Effector memory CD4-positive, alpha-beta T cell (primary cell): ENCODE measurements at regions not wholly inside any gene's neighbourhood (a gene's known extent, or its start where the extent isn't known, plus 50 kb on each side); places are given as distances from the start of the nearest gene placed in this dataset.

Experiments used
- DNase-seq, 3 donors: peaks; one replicate each; pipeline ENCODE4 v3.0.0-alpha.2; 2020
- H3K27ac ChIP-seq: 2 replicates; pipeline ENCODE4 v1.7.0; 2013; ENCODE audit warnings: mild to moderate bottlenecking, low read length, moderate library complexity; ENCODE audit not compliant: insufficient read depth, poor library complexity, severe bottlenecking
- H3K27me3 ChIP-seq: replicated peaks from 2 replicates; pipeline ENCODE4 v1.7.0; 2013; ENCODE audit warnings: mild to moderate bottlenecking, low read length; ENCODE audit not compliant: insufficient read depth, control insufficient read depth, poor library complexity, severe bottlenecking
- H3K36me3 ChIP-seq: 2 replicates; pipeline ENCODE4 v1.7.0; 2013; ENCODE audit warnings: mild to moderate bottlenecking, low read length, moderate library complexity; ENCODE audit not compliant: control insufficient read depth, insufficient read depth
- H3K4me1 ChIP-seq: 2 replicates; pipeline ENCODE4 v1.7.0; 2013; ENCODE audit warnings: low read length, mild to moderate bottlenecking; ENCODE audit not compliant: control insufficient read depth, insufficient read depth, poor library complexity, severe bottlenecking
- H3K4me3 ChIP-seq: 2 replicates; pipeline ENCODE4 v1.7.0; 2013; ENCODE audit warnings: low read length, low read depth, mild to moderate bottlenecking; ENCODE audit not compliant: insufficient read depth, poor library complexity, severe bottlenecking
- H3K9me3 ChIP-seq: 2 replicates; pipeline ENCODE4 v1.7.0; 2013; ENCODE audit warnings: mild to moderate bottlenecking, low read length, moderate library complexity; ENCODE audit not compliant: control insufficient read depth

DNA sequence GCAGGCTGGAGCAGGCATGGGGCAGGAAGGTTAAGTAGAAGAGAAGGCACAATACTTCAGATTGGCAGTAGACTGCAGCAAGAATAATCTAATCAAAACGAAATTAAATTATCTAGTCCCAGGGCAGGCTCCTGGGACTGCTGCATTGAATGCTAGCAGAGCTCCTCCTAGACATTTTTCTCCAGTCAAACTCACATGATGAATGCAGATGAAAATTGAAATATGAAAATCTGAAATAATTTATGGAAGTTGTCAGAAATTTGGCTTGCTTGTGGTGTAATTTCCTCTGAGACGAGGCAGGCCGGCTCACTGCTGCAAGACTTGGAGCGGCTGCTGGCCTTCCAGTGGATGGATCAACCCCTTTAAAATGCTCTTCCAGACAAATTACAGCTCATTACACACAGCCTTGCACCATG lies 78.0 kb upstream of the TMEM33 start:
- Histone ChIP-seq H3K4me3 (no peak overlapping the region), H3K27me3 (no peaks in the 10 kb centered on the region)

DNA sequence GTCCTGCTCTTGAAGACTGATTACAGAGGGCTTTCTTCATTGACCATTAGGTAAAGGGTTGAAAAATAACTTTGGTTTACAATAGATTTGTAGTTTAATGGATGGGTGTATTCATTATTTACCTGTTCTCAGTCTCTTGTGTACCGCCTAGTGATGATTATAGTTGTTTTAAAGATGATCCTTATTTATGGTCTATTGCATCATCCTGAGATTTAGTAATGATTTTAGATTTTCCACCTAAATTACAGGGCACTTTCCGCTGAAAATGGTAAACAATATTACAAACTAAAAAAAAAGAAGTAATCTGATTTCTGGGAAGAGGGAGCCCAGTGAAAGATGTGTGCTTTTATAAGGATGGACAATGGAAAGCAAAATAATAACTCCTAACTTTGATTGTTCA lies 78.4 kb upstream of the TMEM33 start:
- H3K27me3 ChIP-seq: no peaks in the 10 kb centered on the region
- H3K4me3 ChIP-seq: no peak overlapping the region
- H3K4me1 ChIP-seq: no peaks in the 10 kb centered on the region

More for the DNA sequence above, 78.0 kb upstream of the TMEM33 start:
- Histone ChIP-seq H3K9me3 (no peaks in the 10 kb centered on the region), H3K36me3 (no peaks in the 10 kb centered on the region), H3K27ac (no peak overlapping the region), H3K4me1 (no peaks in the 10 kb centered on the region)
- no peak for DNase-seq

DNA sequence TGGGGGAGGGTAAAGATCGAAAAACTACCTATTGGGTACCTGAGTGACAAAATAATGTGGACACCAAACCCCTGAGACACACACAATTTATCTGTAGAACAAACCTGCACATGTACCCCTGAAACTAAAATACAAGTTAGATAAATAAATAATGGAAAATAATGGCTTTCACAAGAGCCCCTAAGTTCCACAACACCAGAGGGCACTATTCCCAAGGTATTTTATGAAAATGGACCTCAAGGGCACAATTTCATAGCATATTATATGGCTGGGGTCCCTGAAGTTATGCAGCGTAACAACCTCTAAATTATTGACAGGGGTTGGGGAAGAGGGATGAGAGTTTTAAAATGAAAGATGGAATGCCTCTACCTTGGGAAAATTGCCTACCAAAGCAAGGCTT lies 81.3 kb upstream of the TMEM33 start:
- Histone ChIP-seq H3K9me3 (no peaks in the 10 kb centered on the region), H3K36me3 (no peaks in the 10 kb centered on the region), H3K4me1 (no peaks in the 10 kb centered on the region), H3K4me3 (no peak overlapping the region), H3K27me3 (no peaks in the 10 kb centered on the region), H3K27ac (no peak overlapping the region)
- DNase-seq: no peak

More for the DNA sequence above, 78.4 kb upstream of the TMEM33 start:
- Histone ChIP-seq H3K9me3 (no peaks in the 10 kb centered on the region), H3K36me3 (no peaks in the 10 kb centered on the region), H3K27ac (no peak overlapping the region)
- DNase-seq: no peak

DNA sequence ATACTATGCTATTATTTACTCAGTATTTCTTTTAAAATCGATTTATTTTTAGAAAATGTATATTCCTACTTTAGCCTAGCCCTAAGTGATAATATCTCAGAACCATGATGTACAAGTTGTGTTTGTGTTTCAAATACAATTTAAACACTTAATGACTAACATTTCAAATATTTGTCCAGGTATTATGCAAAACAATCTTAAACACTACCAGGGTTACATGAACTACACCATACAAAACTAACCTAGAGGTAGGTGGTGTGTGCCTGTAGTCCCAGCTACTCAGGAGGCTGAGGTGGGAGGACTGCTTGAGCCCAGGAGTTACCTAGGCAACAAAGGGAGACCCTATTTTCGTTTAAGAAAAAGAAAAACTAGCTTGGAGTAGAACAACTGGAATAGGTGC lies 83.0 kb upstream of the TMEM33 start:
- Histone ChIP-seq H3K9me3 (no peaks in the 10 kb centered on the region), H3K4me3 (no peak overlapping the region), H3K27ac (no peak overlapping the region), H3K36me3 (no peaks in the 10 kb centered on the region), H3K27me3 (no peaks in the 10 kb centered on the region), H3K4me1 (no peaks in the 10 kb centered on the region)
- DNase-seq: no peak

DNA sequence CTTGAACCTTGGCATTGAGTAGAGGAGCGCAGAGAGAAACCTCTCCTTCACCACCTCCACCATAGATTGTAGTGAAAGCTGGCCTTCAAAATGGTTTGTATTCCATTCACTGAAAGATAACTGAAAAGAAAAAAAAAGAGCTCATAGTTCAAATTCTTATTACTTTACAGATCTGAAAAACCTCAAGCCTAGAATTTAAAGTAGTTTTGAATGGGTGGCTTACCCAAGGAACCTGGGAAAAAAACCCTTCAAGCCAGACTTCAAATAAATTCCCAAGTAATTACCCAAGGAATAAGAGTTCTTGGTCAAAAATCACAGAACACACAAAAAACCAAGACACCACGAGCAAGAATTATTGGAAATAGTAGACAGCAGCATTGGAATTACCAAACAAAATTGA lies 83.6 kb upstream of the TMEM33 start:
- Histone ChIP-seq H3K9me3 (no peaks in the 10 kb centered on the region), H3K4me1 (no peaks in the 10 kb centered on the region), H3K4me3 (no peak overlapping the region), H3K36me3 (no peaks in the 10 kb centered on the region), H3K27ac (no peak overlapping the region), H3K27me3 (no peaks in the 10 kb centered on the region)
- no peak for DNase-seq

DNA sequence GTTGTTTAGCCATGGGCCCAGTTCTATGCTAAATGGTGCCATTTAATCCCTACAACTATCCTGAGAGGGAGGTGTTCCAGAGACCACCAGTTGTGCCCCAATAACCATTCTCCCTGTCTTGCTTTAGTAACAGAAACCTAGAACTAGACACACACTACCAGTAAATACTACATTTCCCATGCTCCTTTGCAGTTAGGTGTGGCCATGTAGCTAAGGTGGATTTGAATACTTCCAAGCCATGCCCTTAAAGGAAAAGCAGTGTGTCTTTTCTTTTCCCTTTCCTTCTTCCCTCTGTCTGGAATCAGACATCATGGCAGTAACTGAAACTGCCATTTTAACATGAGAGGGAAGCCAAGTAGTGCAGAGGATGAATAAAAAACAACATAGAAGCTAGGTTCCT lies 90.9 kb upstream of the TMEM33 start:
- DNase-seq: no peak
- no peak overlapping the region for H3K27ac ChIP-seq
- no peaks in the 10 kb centered on the region for H3K27me3 ChIP-seq
- H3K36me3 ChIP-seq: no peaks in the 10 kb centered on the region
- H3K4me1 ChIP-seq: no peaks in the 10 kb centered on the region
- H3K9me3 ChIP-seq: no peaks in the 10 kb centered on the region
- H3K4me3 ChIP-seq: no peak overlapping the region

DNA sequence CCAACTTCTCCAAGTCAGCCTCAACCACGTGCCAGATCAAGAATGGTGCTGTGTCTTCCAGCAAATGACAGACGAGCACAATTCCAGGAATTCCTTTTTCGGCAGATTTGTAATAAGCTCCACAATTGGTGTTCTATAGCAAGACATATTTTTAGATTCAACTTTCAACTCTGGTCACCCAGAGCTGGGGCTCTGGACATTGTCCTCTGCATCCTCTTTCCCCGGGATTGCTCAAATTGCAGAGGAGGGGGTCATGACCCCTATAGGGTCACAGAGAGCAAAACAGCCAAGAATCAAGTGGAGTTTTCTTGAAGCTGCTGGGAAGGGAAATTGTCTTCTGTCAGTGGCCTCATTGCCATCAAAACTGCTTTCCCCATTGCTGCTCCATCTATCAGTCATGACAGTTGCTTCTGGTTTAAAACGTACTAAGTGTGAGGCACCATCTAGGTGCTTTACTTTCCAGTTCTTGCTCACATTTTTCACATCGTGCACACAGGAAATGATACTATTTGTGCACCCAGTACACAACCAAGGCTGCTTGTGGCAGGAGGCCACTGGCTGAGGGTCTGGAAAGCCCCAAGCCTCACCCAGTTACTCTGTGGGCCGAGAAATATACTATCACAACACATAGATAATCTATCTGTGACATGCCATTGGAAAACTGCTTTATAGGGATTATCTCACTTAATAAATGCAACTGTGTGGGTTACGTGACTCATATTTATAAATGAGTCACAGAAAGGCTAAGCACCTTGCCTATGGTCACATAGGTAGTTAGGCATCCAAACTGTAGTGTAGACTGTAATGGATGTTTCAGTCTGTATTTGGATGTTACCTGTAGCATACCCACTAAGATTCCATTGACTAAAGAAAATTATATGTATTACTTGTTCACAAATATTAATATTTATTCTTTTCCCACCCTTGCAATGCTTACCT lies 91.7 kb upstream of the PHOX2B start:
- Histone ChIP-seq H3K9me3 (no peaks in the 10 kb centered on the region), H3K4me1 (no peaks in the 10 kb centered on the region), H3K36me3 (no peaks in the 10 kb centered on the region), H3K4me3 (no peak overlapping the region), H3K27me3 (no peaks in the 10 kb centered on the region), H3K27ac (no peak overlapping the region)
- no peak for DNase-seq

DNA sequence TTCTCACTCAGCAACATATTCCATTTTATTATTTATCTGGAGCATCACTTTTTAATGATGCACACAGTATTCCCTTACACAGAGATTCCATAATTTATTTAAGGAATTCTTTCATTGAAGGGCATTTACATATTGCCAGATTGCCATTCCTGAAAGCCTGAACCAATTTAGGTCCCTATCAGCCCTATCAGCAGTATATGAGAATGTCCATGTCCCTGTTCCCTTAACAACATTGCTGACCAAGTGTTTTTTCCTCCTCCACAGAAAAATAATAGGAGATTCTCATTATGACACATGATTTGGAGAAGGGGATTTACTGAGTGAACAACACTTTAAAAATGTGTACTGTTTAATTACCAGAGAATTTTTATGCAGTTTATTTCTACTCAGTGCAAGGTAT lies 90.1 kb upstream of the PHOX2B start:
- Histone ChIP-seq H3K9me3 (no peaks in the 10 kb centered on the region), H3K27ac (no peak overlapping the region), H3K4me3 (no peak overlapping the region), H3K4me1 (no peaks in the 10 kb centered on the region), H3K36me3 (no peaks in the 10 kb centered on the region), H3K27me3 (no peaks in the 10 kb centered on the region)
- DNase-seq: no peak

DNA sequence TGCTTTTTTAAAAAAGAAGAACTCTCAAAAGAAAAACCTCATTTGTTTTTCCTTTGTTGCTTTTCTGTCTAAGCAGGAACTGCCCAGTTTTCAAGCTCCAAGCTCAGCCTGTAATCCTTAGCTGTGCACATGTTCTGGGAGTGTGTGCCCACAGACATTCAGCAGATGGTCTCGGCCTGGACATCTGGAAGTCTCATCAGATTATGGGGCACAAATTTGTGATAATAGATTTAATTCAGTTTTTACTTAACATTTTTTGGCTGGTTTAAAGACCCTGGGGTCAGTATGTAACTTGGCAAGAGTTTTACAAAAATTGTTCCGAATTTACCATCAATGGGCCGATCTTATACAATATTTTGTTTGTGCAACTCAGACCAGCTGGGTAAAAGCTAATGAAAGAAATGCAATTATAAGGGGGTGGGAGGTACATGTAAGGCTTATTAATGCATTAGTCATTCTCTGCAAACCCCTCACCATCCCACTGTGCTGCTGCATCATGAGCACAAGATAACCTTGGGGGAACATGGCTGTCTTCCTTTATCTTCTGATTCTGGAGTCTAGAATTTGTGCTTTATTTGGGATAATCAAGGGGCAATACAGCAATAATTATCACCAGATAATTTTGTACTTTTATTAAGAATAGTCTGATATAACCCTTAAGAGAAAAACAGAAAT lies 86.9 kb upstream of the PHOX2B start:
- Histone ChIP-seq H3K36me3 (no peaks in the 10 kb centered on the region), H3K27ac (no peak overlapping the region), H3K4me1 (no peaks in the 10 kb centered on the region), H3K9me3 (no peaks in the 10 kb centered on the region), H3K27me3 (no peaks in the 10 kb centered on the region), H3K4me3 (no peak overlapping the region)
- no peak for DNase-seq

DNA sequence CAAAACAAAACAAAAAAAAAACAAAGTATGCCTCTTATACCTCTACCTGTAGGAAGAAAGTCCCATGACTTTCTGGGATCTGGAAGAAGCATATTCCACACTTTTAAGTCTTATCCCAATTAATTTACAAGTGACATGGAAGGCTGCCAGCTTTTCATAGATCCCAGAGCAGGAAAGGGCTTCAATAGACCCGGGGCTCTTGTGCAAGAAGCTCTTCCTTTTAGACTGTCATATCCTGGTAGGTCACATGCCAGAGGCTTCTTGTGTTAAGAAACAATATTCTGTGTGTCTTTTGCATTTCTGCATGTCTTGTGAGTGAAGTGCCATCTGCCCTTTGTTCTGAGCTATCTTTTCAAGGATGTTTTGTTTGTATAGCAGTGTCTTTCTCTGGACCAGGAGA lies 84.4 kb upstream of the PHOX2B start:
- no peak for DNase-seq
- H3K27ac ChIP-seq: no peak overlapping the region
- H3K27me3 ChIP-seq: no peaks in the 10 kb centered on the region
- no peaks in the 10 kb centered on the region for H3K4me1 ChIP-seq
- H3K9me3 ChIP-seq: no peaks in the 10 kb centered on the region
- no peak overlapping the region for H3K4me3 ChIP-seq
- no peaks in the 10 kb centered on the region for H3K36me3 ChIP-seq
